ENCODE measurements at regions not wholly inside any gene's neighbourhood (a gene's known extent, or its start where the extent isn't known, plus 50 kb on each side); places are given as distances from the start of the nearest gene placed in this dataset.

DNA sequence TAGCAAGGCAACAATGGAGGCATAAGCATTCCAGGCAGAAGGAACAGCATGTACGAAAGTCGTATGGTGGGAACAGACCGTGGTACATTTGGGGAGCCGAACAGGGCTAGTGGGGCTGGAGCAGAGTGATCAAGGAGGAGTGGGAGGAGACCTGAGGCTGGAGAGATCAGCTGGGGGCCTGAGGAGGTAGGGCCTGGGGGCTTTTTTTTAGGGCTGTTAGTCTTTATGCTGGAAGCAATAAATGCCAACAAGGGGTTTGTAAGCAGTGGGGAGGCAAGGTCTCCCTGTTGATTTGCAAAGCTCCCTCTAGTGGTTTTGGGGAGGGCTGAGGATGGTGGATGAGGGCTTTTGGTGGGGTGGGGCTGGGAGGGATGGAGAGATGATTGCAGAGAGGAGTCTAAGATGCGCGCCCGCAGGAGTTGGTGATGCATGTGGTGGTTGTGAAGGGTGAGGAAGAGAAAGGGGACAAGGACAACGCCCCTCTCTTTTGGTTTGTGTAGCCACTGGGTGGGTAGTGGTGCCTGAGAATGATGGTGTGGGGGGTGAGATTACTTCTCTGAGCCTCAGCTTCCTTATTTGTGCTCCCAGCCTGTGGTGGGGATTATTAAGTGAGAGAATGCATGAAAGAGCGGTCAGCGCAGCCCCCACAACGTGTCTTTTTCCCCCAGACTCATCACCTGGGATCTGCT lies 74.1 kb upstream of the TOX2 start:
- intact Hi-C loops (cut with micrococcal nuclease) = loop anchor here (5.0 kb wide), 2 partner anchors 227 to 393 kb away; no protein-coding TSS in a partner anchor
- no peak for TF ChIP-seq EZH2 (IDR thresholded peaks at IDR 0.05; ENCODE audit: borderline replicate concordance, insufficient read depth, low read depth, low read length, poor library complexity, severe bottlenecking)
- TF ChIP-seq, protein P1, sequence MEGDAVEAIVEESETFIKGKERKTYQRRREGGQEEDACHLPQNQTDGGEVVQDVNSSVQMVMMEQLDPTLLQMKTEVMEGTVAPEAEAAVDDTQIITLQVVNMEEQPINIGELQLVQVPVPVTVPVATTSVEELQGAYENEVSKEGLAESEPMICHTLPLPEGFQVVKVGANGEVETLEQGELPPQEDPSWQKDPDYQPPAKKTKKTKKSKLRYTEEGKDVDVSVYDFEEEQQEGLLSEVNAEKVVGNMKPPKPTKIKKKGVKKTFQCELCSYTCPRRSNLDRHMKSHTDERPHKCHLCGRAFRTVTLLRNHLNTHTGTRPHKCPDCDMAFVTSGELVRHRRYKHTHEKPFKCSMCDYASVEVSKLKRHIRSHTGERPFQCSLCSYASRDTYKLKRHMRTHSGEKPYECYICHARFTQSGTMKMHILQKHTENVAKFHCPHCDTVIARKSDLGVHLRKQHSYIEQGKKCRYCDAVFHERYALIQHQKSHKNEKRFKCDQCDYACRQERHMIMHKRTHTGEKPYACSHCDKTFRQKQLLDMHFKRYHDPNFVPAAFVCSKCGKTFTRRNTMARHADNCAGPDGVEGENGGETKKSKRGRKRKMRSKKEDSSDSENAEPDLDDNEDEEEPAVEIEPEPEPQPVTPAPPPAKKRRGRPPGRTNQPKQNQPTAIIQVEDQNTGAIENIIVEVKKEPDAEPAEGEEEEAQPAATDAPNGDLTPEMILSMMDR (IDR thresholded peaks at IDR 0.05) = peak; percentile 25
- no peaks in the 10 kb centered on the region for H3K27me3 ChIP-seq (replicated peaks in 1 of 4; ENCODE audit: control extremely low read depth in 1 of 4, control insufficient read depth in 3 of 4, insufficient read depth in 4 of 4, low read length in 3 of 4)
- H3K36me3 ChIP-seq (replicated peaks in 1 of 2; ENCODE audit: control extremely low read depth in 1 of 2, control insufficient read depth in 1 of 2, extremely low read depth in 1 of 2, insufficient read depth in 2 of 2, low read length in 1 of 2) = no peaks in the 10 kb centered on the region
- H3K27ac ChIP-seq (ENCODE audit: low read length in 2 of 2) = no peak overlapping the region
- H3K9me3 Mint-ChIP-seq (ENCODE audit: insufficient read depth) = no peaks in the 10 kb centered on the region
- peak; percentile 34 for DNase-seq
- no peak overlapping the region for H3K4me2 ChIP-seq (replicated peaks; ENCODE audit: low read depth, low read length, poor library complexity, severe bottlenecking)
- H3K27me3 Mint-ChIP-seq = no peaks in the 10 kb centered on the region
- H3K4me1 ChIP-seq (ENCODE audit: control insufficient read depth in 2 of 2, insufficient read depth in 2 of 2, low read length in 2 of 2) = no peaks in the 10 kb centered on the region
- WGBS (ENCODE audit: insufficient coverage) = 60% methylated on average over 8 of the region's 11 CpGs
- no peak overlapping the region for H3K4me3 ChIP-seq (ENCODE audit: control extremely low read depth in 1 of 5, extremely low read depth in 1 of 5, insufficient read depth in 1 of 5, low read depth in 2 of 5, low read length in 4 of 5)
- H3K9me3 ChIP-seq (ENCODE audit: control extremely low read depth in 1 of 3, control insufficient read depth in 2 of 3, insufficient read depth in 1 of 3, low read length in 2 of 3) = no peaks in the 10 kb centered on the region
- POLR2A ChIA-PET = interaction anchor here (0.9 kb wide), 1 partner anchor 240 kb away, joined by 4 read pairs; no protein-coding TSS in a partner anchor
- no peak overlapping the region for H3K4me3 Mint-ChIP-seq
- no peak overlapping the region for H3K27ac Mint-ChIP-seq
- no peaks in the 10 kb centered on the region for H3K79me2 ChIP-seq (ENCODE audit: control insufficient read depth, insufficient read depth, low read length)
- ATAC-seq (ENCODE audit: low read depth) = peak; percentile 56
- H3K9ac ChIP-seq (ENCODE audit: low read length) = no peak overlapping the region
- H2AFZ ChIP-seq (ENCODE audit: insufficient read depth, low read depth, low read length, poor library complexity, severe bottlenecking) = peak overlapping the region; percentile 28
- H3K4me1 Mint-ChIP-seq = peaks cover 8% of the 10 kb centered on the region
- CTCF ChIA-PET = interaction anchor here (0.7 to 1.6 kb wide), 7 partner anchors 10 to 302 kb away, joined by 3 to 7 read pairs (median 5); no protein-coding TSS in a partner anchor
- H4K20me1 ChIP-seq (ENCODE audit: control insufficient read depth, insufficient read depth, low read length, poor library complexity, severe bottlenecking) = no peaks in the 10 kb centered on the region

DNA sequence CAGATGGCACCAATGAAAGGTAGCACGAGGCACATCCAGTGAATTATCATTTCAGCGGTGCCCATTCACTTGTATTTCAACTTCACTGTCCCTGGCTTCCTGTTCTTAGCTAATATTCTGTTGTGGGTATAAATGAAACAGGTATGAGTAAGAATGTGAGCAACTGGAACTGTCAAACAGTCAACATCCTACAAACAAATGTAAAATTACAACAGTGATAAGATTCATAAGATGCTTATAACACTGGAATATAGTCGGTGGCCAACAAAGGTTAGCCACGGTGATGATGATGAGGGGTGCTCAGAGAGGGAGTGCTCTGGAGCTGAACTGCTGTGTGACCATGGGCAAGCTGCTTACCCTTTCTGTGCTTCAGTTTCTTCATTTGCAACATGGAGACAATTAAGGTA lies 74.9 kb upstream of the TOX2 start:
- intact Hi-C loops (cut with micrococcal nuclease) = loop anchor here (5.0 kb wide), 2 partner anchors 228 to 392 kb away; no protein-coding TSS in a partner anchor
- ChIA-PET CTCF (interaction anchor here (0.7 to 1.6 kb wide), 7 partner anchors 9 to 302 kb away, joined by 3 to 7 read pairs (median 5); no protein-coding TSS in a partner anchor), POLR2A (no interaction called here)
- H3K27ac ChIP-seq (ENCODE audit: low read length in 2 of 2) = no peak overlapping the region
- no peaks in the 10 kb centered on the region for H3K27me3 ChIP-seq (replicated peaks in 1 of 4; ENCODE audit: control extremely low read depth in 1 of 4, control insufficient read depth in 3 of 4, insufficient read depth in 4 of 4, low read length in 3 of 4)
- no peak overlapping the region for H2AFZ ChIP-seq (ENCODE audit: insufficient read depth, low read depth, low read length, poor library complexity, severe bottlenecking)
- H3K9me3 ChIP-seq (ENCODE audit: control extremely low read depth in 1 of 3, control insufficient read depth in 2 of 3, insufficient read depth in 1 of 3, low read length in 2 of 3) = no peaks in the 10 kb centered on the region
- TF ChIP-seq EZH2 (IDR thresholded peaks at IDR 0.05; ENCODE audit: borderline replicate concordance, insufficient read depth, low read depth, low read length, poor library complexity, severe bottlenecking) = no peak
- TF ChIP-seq, protein P1 (IDR thresholded peaks at IDR 0.05) = no peak
- no peak overlapping the region for H3K4me2 ChIP-seq (replicated peaks; ENCODE audit: low read depth, low read length, poor library complexity, severe bottlenecking)
- 73% methylated on average over 2 of the region's 4 CpGs for WGBS (ENCODE audit: insufficient coverage)
- H3K27me3 Mint-ChIP-seq = no peaks in the 10 kb centered on the region
- H3K4me3 Mint-ChIP-seq = no peak overlapping the region
- peaks cover 8% of the 10 kb centered on the region for H3K4me1 Mint-ChIP-seq
- no peaks in the 10 kb centered on the region for H3K9me3 Mint-ChIP-seq (ENCODE audit: insufficient read depth)
- no peak overlapping the region for H3K9ac ChIP-seq (ENCODE audit: low read length)
- H4K20me1 ChIP-seq (ENCODE audit: control insufficient read depth, insufficient read depth, low read length, poor library complexity, severe bottlenecking) = no peaks in the 10 kb centered on the region
- H3K27ac Mint-ChIP-seq = no peak overlapping the region
- ATAC-seq (ENCODE audit: low read depth) (no peak), DNase-seq (no peak)
- no peaks in the 10 kb centered on the region for H3K4me1 ChIP-seq (ENCODE audit: control insufficient read depth in 2 of 2, insufficient read depth in 2 of 2, low read length in 2 of 2)
- no peaks in the 10 kb centered on the region for H3K36me3 ChIP-seq (replicated peaks in 1 of 2; ENCODE audit: control extremely low read depth in 1 of 2, control insufficient read depth in 1 of 2, extremely low read depth in 1 of 2, insufficient read depth in 2 of 2, low read length in 1 of 2)
- H3K79me2 ChIP-seq (ENCODE audit: control insufficient read depth, insufficient read depth, low read length) = no peaks in the 10 kb centered on the region
- no peak overlapping the region for H3K4me3 ChIP-seq (ENCODE audit: control extremely low read depth in 1 of 5, extremely low read depth in 1 of 5, insufficient read depth in 1 of 5, low read depth in 2 of 5, low read length in 4 of 5)
